ENCODE measurements at regions not wholly inside any gene's neighbourhood (a gene's known extent, or its start where the extent isn't known, plus 50 kb on each side); places are given as distances from the start of the nearest gene placed in this dataset.
A peak's percentile ranks its signal among the peaks of the same experiment; 100 is the strongest.

GRCh38 chr5:96227957-96228356 is 205.1 kb downstream of the PCSK1 start:
- DNase-seq (ENCODE audit: low read depth): no peak
- no peak for TF ChIP-seq CTCF (IDR thresholded peaks at IDR 0.05; ENCODE audit: low read depth, low read length, missing control alignments)
- in situ Hi-C loops (cut with HindIII; ENCODE audit: low sequenced_read_pairs): no loop called here
- no peak overlapping the region for H3K4me3 ChIP-seq (ENCODE audit: low read depth, low read length)

- in situ Hi-C loops (cut with HindIII; ENCODE audit: low sequenced_read_pairs): no loop called here
- peak; percentile 92 for DNase-seq (ENCODE audit: low read depth)
- no peak overlapping the region for H3K4me3 ChIP-seq (ENCODE audit: low read depth, low read length)
Observed at GRCh38 chr5:96226941-96227552, 206.0 kb downstream of the PCSK1 start.

GRCh38 chr5:96222129-96222528 is 210.9 kb downstream of the PCSK1 start:
- no peak for TF ChIP-seq CTCF (IDR thresholded peaks at IDR 0.05; ENCODE audit: low read depth, low read length, missing control alignments)
- DNase-seq (ENCODE audit: low read depth): no peak
- H3K4me3 ChIP-seq (ENCODE audit: low read depth, low read length): no peak overlapping the region
- in situ Hi-C loops (cut with HindIII; ENCODE audit: low sequenced_read_pairs): no loop called here

More at GRCh38 chr5:96226941-96227552, 206.0 kb downstream of the PCSK1 start:
- TF ChIP-seq CTCF (IDR thresholded peaks at IDR 0.05; ENCODE audit: low read depth, low read length, missing control alignments): no peak

- H3K4me3 ChIP-seq (ENCODE audit: low read depth, low read length): no peak overlapping the region
- in situ Hi-C loops (cut with HindIII; ENCODE audit: low sequenced_read_pairs): no loop called here
- TF ChIP-seq CTCF (IDR thresholded peaks at IDR 0.05; ENCODE audit: low read depth, low read length, missing control alignments): no peak
- no peak for DNase-seq (ENCODE audit: low read depth)
Observed at GRCh38 chr5:96220610-96221390, 212.2 kb downstream of the PCSK1 start.

- peak; percentile 32 for DNase-seq (ENCODE audit: low read depth)
- TF ChIP-seq CTCF (IDR thresholded peaks at IDR 0.05; ENCODE audit: low read depth, low read length, missing control alignments): no peak
- H3K4me3 ChIP-seq (ENCODE audit: low read depth, low read length): no peak overlapping the region
- in situ Hi-C loops (cut with HindIII; ENCODE audit: low sequenced_read_pairs): no loop called here
Observed at GRCh38 chr5:96219580-96220281, 213.3 kb downstream of the PCSK1 start.

- TF ChIP-seq CTCF (IDR thresholded peaks at IDR 0.05; ENCODE audit: low read depth, low read length, missing control alignments): no peak
- no peak overlapping the region for H3K4me3 ChIP-seq (ENCODE audit: low read depth, low read length)
- no peak for DNase-seq (ENCODE audit: low read depth)
- in situ Hi-C loops (cut with HindIII; ENCODE audit: low sequenced_read_pairs): no loop called here
Observed at GRCh38 chr5:96218653-96219052, 214.4 kb downstream of the PCSK1 start.

Measured in astrocyte of the cerebellum (primary cell).